Activated naive CD8-positive, alpha-beta T cell treated with anti-CD3 and anti-CD28 coated beads, Interleukin-2, amount 50 U/mL, for 16 hours (primary cell): ENCODE measurements at regions not wholly inside any gene's neighbourhood (a gene's known extent, or its start where the extent isn't known, plus 50 kb on each side); places are given as distances from the start of the nearest gene placed in this dataset.

ENCODE experiments used
- DNase-seq: peaks from one replicate; pipeline ENCODE4 v3.0.0-alpha.2; 2020; ENCODE audit warnings: low read depth, low spot score

DNA sequence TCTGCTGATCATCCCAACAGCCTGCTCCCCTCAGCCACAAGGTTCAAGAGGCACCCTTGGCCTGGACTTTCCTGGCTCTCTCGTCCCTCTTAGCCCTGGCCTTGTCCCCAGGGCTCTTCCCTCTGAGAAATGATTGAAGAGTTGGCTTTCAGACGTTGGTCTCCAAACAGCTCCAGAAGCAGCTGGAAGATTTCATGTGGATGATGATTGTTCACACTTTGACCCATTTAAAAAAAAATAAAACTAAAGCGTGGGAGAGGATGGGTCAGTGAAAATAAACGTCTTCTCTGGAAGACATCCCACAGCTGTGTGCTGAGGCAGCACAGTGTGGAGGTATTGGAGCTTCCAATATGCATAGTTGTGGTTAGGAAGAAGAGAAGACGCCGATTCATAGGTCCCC, 54.7 kb upstream of the CDH11 start:
- DNase-seq = no peak

- no peak for DNase-seq
These were observed 50.5 kb upstream of the CDH11 start for GRCh38 chr16:65172356-65172755.
